ENCODE measurements at regions not wholly inside any gene's neighbourhood (a gene's known extent, or its start where the extent isn't known, plus 50 kb on each side); places are given as distances from the start of the nearest gene placed in this dataset.

- no peak for TF ChIP-seq ATF3 (IDR thresholded peaks at IDR 0.05; ENCODE audit: insufficient read depth, low read depth, low read length)
- no peak for TF ChIP-seq CHD2 (IDR thresholded peaks at IDR 0.05; ENCODE audit: low read length)
Observed at GRCh38 chr1:170288155-170288554, 142.4 kb downstream of the NTMT2 start (continued).

Measured in H1 (cell line).